Heart right ventricle (tissue), 16 donors: ENCODE measurements at regions not wholly inside any gene's neighbourhood (a gene's known extent, or its start where the extent isn't known, plus 50 kb on each side); places are given as distances from the start of the nearest gene placed in this dataset.
A peak's percentile ranks its signal among the peaks of the same experiment; 100 is the strongest.

Experiments used
- ATAC-seq, 8 donors: fragments of 200-7000 bp; cut with Tn5 transposase; one replicate each; pipeline ENCODE4 v1.9.1; 2020; ENCODE audit warnings: mild to moderate bottlenecking in 8 of 8, moderate library complexity in 8 of 8, moderate number of reproducible peaks in 1 of 8
- DNase-seq, 2 donors: peaks; one replicate each; pipeline ENCODE4 v3.0.0-alpha.2; 2020
- H3K27ac ChIP-seq, 10 donors: fragments of 200-600 bp; sonication (generic) in 2 of 10; one replicate each; pipeline versions ENCODE4 v1.5.0 to v1.8.0; 2020 to 2022; ENCODE audit warnings: mild to moderate bottlenecking in 3 of 10
- H3K27me3 ChIP-seq, 7 donors: fragments of 200-600 bp; one replicate each; pipeline ENCODE4 v1.8.0; 2021 to 2022; ENCODE audit warnings: mild to moderate bottlenecking in 2 of 7
- H3K36me3 ChIP-seq, 9 donors: fragments of 200-600 bp; sonication (generic) in 1 of 9; one replicate each; pipeline versions ENCODE4 v1.5.0 to v1.8.0; 2020 to 2022; ENCODE audit warnings: mild to moderate bottlenecking in 2 of 9
- H3K4me1 ChIP-seq, 9 donors: fragments of 200-600 bp; sonication (generic) in 1 of 9; one replicate each; pipeline versions ENCODE4 v1.5.0 to v1.8.0; 2020 to 2022; ENCODE audit warnings: mild to moderate bottlenecking in 4 of 9
- H3K4me3 ChIP-seq, 10 donors: fragments of 200-600 bp; sonication (generic) in 2 of 10; one replicate each; pipeline versions ENCODE4 v1.5.0 to v1.8.0; 2020 to 2022; ENCODE audit warnings: mild to moderate bottlenecking in 7 of 10, moderate library complexity in 2 of 10
- H3K9me3 ChIP-seq, 11 donors: fragments of 200-600 bp in 10 of 11; sonication (generic) in 2 of 11; one replicate each; pipeline versions ENCODE4 v1.5.0 to v1.8.0; 2013 to 2022; ENCODE audit warnings: mild to moderate bottlenecking in 2 of 11, control low read depth in 1 of 11, moderate library complexity in 1 of 11
- CTCF ChIP-seq, 9 donors: fragments of 200-600 bp; sonication (generic) in 2 of 9; IDR thresholded peaks; one replicate each; pipeline versions ENCODE4 v1.5.0 to v1.8.0; 2021 to 2022; ENCODE audit warnings: antibody characterized with exemption in 9 of 9, mild to moderate bottlenecking in 5 of 9, moderate library complexity in 1 of 9
- WGBS, 2 donors: extraction: QIAGEN DNeasy Blood & Tissue Kit; methylation state at CpG; one replicate each; pipeline ENCODE4 v1.1.7; 2013; ENCODE audit warnings: inconsistent platforms in 1 of 2; 5-methylcytosine and 5-hydroxymethylcytosine counted together
- intact Hi-C, 10 donors: fragments of 100-400 bp; cut with DNase I; formaldehyde crosslinking; loops; one replicate each; pipeline versions ENCODE4 v1.11.1 to v1.14.2; 2022
- donor health status: Arrhythmogenic right ventricular cardiomyopathy.
- donor health status: ischemic (EF 13 %, LVEDD 7.1; RV severe dilation, severe dysfunction).
- donor health status: healthy with polysubstance abuse.
- donor health status: DM: no; HTN: yes; CAD: no.
- donor health status: DM: no; HTN: no; CAD: no.
- donor health status: ischemic (EF 25% LVEDD 6.9; RV normal size, moderate dysfunction).
- donor health status: ischemic (EF 25% LVEDD 5.7; RV mildly dilated, moderate dysfunction).
- donor health status: healthy.
- donor health status: DM: yes; HTN: yes; CAD: no.
- donor health status: Ischemic cardiomyopathy.
- donor health status: ischemic (EF 35%, LVEDD 5.7; RV mildly dilated, moderate dysfunction).
- donor health status: nonischemic (EF 11% LVEDD 7.7; RV severe dilation, severe dysfunction).
- donor health status: DM: yes; HTN: yes; CAD: no.
- donor health status: PGD.
- donor health status: ischemic (EF 29% LVEDD 5.4; RV normal size, mild dysfunction).
- donor health status: nonischemic (EF 23%, LVEDD 6.1; RV moderate dilation, normal function).

- no peaks in the 10 kb centered on the region for H3K36me3 ChIP-seq
- WGBS, 2 donors, result 92 to 97% methylated on average over 1 of the region's 1 CpG
- no peak for TF ChIP-seq CTCF (IDR thresholded peaks at IDR 0.05)
- H3K27ac ChIP-seq, result no peak overlapping the region
- DNase-seq (no peak), ATAC-seq (no peak)
- intact Hi-C loops, result no loop called here
- no peaks in the 10 kb centered on the region for H3K27me3 ChIP-seq
- H3K4me3 ChIP-seq, result no peak overlapping the region
- peaks cover 0 to 7% (median 4%) of the 10 kb centered on the region in 9 donors for H3K4me1 ChIP-seq
- no peaks in the 10 kb centered on the region for H3K9me3 ChIP-seq
Measured at GRCh38 chr5:90117005-90117404, 292.6 kb downstream of the CETN3 start.

GRCh38 chr5:90113108-90113507 lies 296.4 kb downstream of the CETN3 start:
- H3K36me3 ChIP-seq, result no peaks in the 10 kb centered on the region
- H3K4me1 ChIP-seq, result peaks cover 0 to 17% (median 10%) of the 10 kb centered on the region in 9 donors
- no peak for TF ChIP-seq CTCF (IDR thresholded peaks at IDR 0.05)
- no peak overlapping the region for H3K27ac ChIP-seq
- peaks cover 0 to 12% (median 0%) of the 10 kb centered on the region in 11 donors for H3K9me3 ChIP-seq
- no peak overlapping the region for H3K4me3 ChIP-seq
- WGBS, 2 donors, result 90 to 95% methylated on average over 1 of the region's 1 CpG
- no peaks in the 10 kb centered on the region for H3K27me3 ChIP-seq
- DNase-seq (no peak), ATAC-seq (no peak)
- intact Hi-C loops, result no loop called here

- H3K4me1 ChIP-seq, result peaks cover 0 to 17% (median 10%) of the 10 kb centered on the region in 9 donors
- WGBS, 2 donors, result 51 to 52% methylated on average over 2 of the region's 2 CpGs
- H3K27me3 ChIP-seq, result no peaks in the 10 kb centered on the region
- H3K4me3 ChIP-seq, result peak overlapping the region in 5 of 10 donors; percentile 2 to 14 (median 10)
- TF ChIP-seq CTCF (IDR thresholded peaks at IDR 0.05), result no peak
- no peak for DNase-seq
- intact Hi-C loops, result no loop called here
- no peaks in the 10 kb centered on the region for H3K36me3 ChIP-seq
- H3K27ac ChIP-seq, result peak overlapping the region in 5 of 10 donors; percentile 26 to 49 (median 42)
- H3K9me3 ChIP-seq, result peaks cover 0 to 12% (median 0%) of the 10 kb centered on the region in 11 donors
- ATAC-seq, result peak in 1 of 8 donors; percentile 34
Measured at GRCh38 chr5:90112033-90112692, 297.4 kb downstream of the CETN3 start.

GRCh38 chr5:90111364-90112032 lies 298.1 kb downstream of the CETN3 start:
- no peak for TF ChIP-seq CTCF (IDR thresholded peaks at IDR 0.05)
- peaks cover 0 to 17% (median 10%) of the 10 kb centered on the region in 9 donors for H3K4me1 ChIP-seq
- no peaks in the 10 kb centered on the region for H3K27me3 ChIP-seq
- peaks cover 0 to 12% (median 0%) of the 10 kb centered on the region in 11 donors for H3K9me3 ChIP-seq
- DNase-seq, result no peak
- peak overlapping the region in 5 of 10 donors; percentile 2 to 14 (median 10) for H3K4me3 ChIP-seq
- ATAC-seq, result peak in 1 of 8 donors; percentile 49
- H3K27ac ChIP-seq, result peak overlapping the region in 6 of 10 donors; percentile 6 to 49 (median 38)
- no peaks in the 10 kb centered on the region for H3K36me3 ChIP-seq
- 37 to 49% methylated on average over 10 of the region's 10 CpGs for WGBS, 2 donors
- intact Hi-C loops, result no loop called here
